ENCODE measurements at regions not wholly inside any gene's neighbourhood (a gene's known extent, or its start where the extent isn't known, plus 50 kb on each side); places are given as distances from the start of the nearest gene placed in this dataset.

DNA sequence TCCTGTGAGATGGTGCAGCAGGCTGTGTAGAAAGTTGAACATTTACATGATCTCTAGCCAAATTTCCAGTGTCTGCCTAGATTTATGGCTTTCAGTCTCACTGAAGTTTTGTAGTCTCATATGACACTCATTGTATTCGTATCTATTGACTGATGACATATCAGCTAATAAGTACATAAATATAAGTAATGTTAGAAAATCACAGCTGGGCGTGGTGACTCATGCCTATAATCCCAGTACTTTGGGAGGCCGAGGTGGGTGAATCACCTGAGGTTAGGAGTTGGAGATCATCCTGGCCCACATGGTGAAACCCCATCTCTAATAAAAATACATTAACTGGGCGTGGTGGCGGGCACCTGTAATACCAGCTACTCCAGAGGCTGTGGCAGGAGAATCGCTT is 54.7 kb upstream of the HTR2A start:
- DNase-seq = no peak

- no peak for DNase-seq
Measured at GRCh38 chr13:46949211-46949610, 52.4 kb upstream of the HTR2A start.

- DNase-seq = no peak
Measured at GRCh38 chr13:46948338-46948737, 51.5 kb upstream of the HTR2A start.

- DNase-seq = no peak
Measured at GRCh38 chr13:46947425-46948191, 50.8 kb upstream of the HTR2A start.

Measured in hippocampal formation (tissue), 2 donors.